ENCODE measurements at regions not wholly inside any gene's neighbourhood (a gene's known extent, or its start where the extent isn't known, plus 50 kb on each side); places are given as distances from the start of the nearest gene placed in this dataset.

DNA sequence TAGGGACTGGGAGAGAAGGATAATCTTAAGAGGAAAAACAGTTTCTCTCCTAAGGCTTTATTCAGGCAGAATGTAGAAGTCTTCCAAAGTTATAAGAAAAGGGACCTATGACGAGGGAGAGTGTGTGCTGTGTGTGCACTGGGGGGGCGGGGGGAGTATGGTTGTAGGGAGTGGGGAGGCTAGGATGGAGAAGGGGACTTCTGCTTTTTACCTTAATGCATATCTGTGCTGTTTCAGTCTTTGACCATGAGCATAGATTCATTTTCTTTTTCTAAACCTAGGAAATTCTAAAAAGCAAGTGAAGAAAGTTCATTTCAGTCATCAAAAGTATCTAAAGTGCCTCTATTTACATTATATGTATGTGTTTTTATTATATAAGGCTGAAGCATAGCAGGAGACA lies 52.6 kb upstream of the RASA2 start:
- TF ChIP-seq, protein P1, sequence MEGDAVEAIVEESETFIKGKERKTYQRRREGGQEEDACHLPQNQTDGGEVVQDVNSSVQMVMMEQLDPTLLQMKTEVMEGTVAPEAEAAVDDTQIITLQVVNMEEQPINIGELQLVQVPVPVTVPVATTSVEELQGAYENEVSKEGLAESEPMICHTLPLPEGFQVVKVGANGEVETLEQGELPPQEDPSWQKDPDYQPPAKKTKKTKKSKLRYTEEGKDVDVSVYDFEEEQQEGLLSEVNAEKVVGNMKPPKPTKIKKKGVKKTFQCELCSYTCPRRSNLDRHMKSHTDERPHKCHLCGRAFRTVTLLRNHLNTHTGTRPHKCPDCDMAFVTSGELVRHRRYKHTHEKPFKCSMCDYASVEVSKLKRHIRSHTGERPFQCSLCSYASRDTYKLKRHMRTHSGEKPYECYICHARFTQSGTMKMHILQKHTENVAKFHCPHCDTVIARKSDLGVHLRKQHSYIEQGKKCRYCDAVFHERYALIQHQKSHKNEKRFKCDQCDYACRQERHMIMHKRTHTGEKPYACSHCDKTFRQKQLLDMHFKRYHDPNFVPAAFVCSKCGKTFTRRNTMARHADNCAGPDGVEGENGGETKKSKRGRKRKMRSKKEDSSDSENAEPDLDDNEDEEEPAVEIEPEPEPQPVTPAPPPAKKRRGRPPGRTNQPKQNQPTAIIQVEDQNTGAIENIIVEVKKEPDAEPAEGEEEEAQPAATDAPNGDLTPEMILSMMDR (IDR thresholded peaks at IDR 0.05 in 4 of 5, conservative IDR thresholded peaks at IDR 0.05 in 1 of 5) = no peak
- no peak for TF ChIP-seq POLR2A (IDR thresholded peaks at IDR 0.05)

All from gastrocnemius medialis (tissue), 4 donors.